ENCODE measurements at regions not wholly inside any gene's neighbourhood (a gene's known extent, or its start where the extent isn't known, plus 50 kb on each side); places are given as distances from the start of the nearest gene placed in this dataset.

DNA sequence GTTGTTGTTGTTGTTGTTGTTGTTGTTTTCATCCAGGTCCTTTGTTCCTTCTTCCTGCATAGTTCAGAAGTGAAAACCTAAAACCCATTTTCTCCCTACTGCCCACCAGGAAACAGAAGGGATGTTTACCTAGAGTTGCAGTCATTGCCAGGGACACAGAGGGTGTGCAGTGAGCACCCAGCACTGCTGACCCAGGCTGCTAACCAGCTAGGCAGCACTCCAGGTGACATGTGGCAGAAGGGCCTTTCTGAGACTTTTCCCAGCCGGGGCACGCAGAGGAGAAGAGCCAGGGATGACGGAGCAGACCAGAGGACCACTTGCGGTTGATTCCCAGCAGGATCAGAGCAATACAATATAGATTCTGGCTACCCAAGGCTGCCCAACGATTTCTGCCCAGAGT, 286.3 kb downstream of the BCL11A start:
- Mint-ChIP-seq H3K27ac (no peak overlapping the region), H3K4me3 (no peak overlapping the region), H3K27me3 (ENCODE audit: insufficient read depth) (peaks cover 2% of the 10 kb centered on the region; the same call in 1 of the 2 replicates), H3K9me3 (peaks cover 38% of the 10 kb centered on the region), H3K4me1 (ENCODE audit: low read depth) (no peaks in the 10 kb centered on the region), H3K36me3 (ENCODE audit: low read depth) (0 out of 2 replicates have a peak, but pooled peaks cover 4% of the 10 kb centered on the region)
- TF ChIP-seq, protein P1, sequence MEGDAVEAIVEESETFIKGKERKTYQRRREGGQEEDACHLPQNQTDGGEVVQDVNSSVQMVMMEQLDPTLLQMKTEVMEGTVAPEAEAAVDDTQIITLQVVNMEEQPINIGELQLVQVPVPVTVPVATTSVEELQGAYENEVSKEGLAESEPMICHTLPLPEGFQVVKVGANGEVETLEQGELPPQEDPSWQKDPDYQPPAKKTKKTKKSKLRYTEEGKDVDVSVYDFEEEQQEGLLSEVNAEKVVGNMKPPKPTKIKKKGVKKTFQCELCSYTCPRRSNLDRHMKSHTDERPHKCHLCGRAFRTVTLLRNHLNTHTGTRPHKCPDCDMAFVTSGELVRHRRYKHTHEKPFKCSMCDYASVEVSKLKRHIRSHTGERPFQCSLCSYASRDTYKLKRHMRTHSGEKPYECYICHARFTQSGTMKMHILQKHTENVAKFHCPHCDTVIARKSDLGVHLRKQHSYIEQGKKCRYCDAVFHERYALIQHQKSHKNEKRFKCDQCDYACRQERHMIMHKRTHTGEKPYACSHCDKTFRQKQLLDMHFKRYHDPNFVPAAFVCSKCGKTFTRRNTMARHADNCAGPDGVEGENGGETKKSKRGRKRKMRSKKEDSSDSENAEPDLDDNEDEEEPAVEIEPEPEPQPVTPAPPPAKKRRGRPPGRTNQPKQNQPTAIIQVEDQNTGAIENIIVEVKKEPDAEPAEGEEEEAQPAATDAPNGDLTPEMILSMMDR (IDR thresholded peaks at IDR 0.05), result no peak
- no peak for DNase-seq

GRCh38 chr2:60262178-60262577, 291.3 kb downstream of the BCL11A start:
- H3K27ac Mint-ChIP-seq, result no peak overlapping the region
- no peaks in the 10 kb centered on the region for H3K4me1 Mint-ChIP-seq (ENCODE audit: low read depth)
- DNase-seq, result no peak
- 0 out of 2 replicates have a peak, but pooled peaks cover 4% of the 10 kb centered on the region for H3K36me3 Mint-ChIP-seq (ENCODE audit: low read depth)
- H3K27me3 Mint-ChIP-seq (ENCODE audit: insufficient read depth), result no peaks in the 10 kb centered on the region; the same call in 1 of the 2 replicates
- H3K4me3 Mint-ChIP-seq, result no peak overlapping the region
- peaks cover 30% of the 10 kb centered on the region for H3K9me3 Mint-ChIP-seq
- TF ChIP-seq, protein P1 (IDR thresholded peaks at IDR 0.05), result no peak

- no peaks in the 10 kb centered on the region for H3K36me3 Mint-ChIP-seq (ENCODE audit: low read depth)
- no peaks in the 10 kb centered on the region for H3K4me1 Mint-ChIP-seq (ENCODE audit: low read depth)
- no peak for DNase-seq
- no peaks in the 10 kb centered on the region; the same call in 1 of the 2 replicates for H3K27me3 Mint-ChIP-seq (ENCODE audit: insufficient read depth)
- H3K27ac Mint-ChIP-seq, result no peak overlapping the region
- no peak overlapping the region for H3K4me3 Mint-ChIP-seq
- peaks cover 22% of the 10 kb centered on the region for H3K9me3 Mint-ChIP-seq
- TF ChIP-seq, protein P1 (IDR thresholded peaks at IDR 0.05), result no peak
Measured at GRCh38 chr2:60260639-60261296, 292.7 kb downstream of the BCL11A start.

DNA sequence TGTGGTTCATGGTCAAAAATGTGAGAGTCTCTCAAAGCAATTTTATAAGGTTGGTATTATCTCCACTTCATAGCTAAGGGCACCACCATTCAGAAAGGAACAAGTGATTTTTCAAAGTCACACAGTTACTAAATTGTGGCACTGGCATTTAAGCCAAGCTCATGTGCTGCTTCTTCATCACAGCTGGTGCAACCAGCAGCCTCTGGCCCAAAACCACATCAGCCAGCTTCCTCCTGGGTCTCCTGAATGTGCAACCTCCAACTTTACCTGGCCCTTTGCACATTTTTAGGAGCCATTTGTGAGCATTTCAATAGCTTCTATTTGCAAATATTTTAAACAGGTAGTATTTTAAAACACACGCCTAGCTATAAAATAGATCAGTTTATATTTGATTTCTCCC, 293.7 kb downstream of the BCL11A start:
- DNase-seq, result no peak
- TF ChIP-seq, protein P1 (IDR thresholded peaks at IDR 0.05), result no peak
- Mint-ChIP-seq H3K9me3 (peaks cover 17% of the 10 kb centered on the region), H3K27me3 (ENCODE audit: insufficient read depth) (no peaks in the 10 kb centered on the region; the same call in 1 of the 2 replicates), H3K4me1 (ENCODE audit: low read depth) (no peaks in the 10 kb centered on the region), H3K27ac (no peak overlapping the region), H3K4me3 (no peak overlapping the region), H3K36me3 (ENCODE audit: low read depth) (no peaks in the 10 kb centered on the region)

- Mint-ChIP-seq H3K27ac (no peak overlapping the region), H3K4me3 (no peak overlapping the region), H3K9me3 (peaks cover 1% of the 10 kb centered on the region; the same call in 1 of the 2 replicates), H3K27me3 (ENCODE audit: insufficient read depth) (no peaks in the 10 kb centered on the region; the same call in 1 of the 2 replicates), H3K4me1 (ENCODE audit: low read depth) (no peaks in the 10 kb centered on the region), H3K36me3 (ENCODE audit: low read depth) (no peaks in the 10 kb centered on the region)
- DNase-seq, result no peak
- TF ChIP-seq, protein P1 (IDR thresholded peaks at IDR 0.05), result no peak
Measured at GRCh38 chr2:60252581-60253150, 300.8 kb downstream of the BCL11A start.

Data from HFFc6 (cell line).